HL-60 (cell line): ENCODE measurements at regions not wholly inside any gene's neighbourhood (a gene's known extent, or its start where the extent isn't known, plus 50 kb on each side); places are given as distances from the start of the nearest gene placed in this dataset.

Experiments used
- DNase-seq, 2 experiments: peaks; one replicate each; pipeline ENCODE4 v3.0.0-alpha.2; 2010 to 2020; ENCODE audit warnings: low read depth in 1 of 2, low spot score in 1 of 2
- H3K27ac ChIP-seq: fragments of 250-450 bp; sonication (Bioruptor Pico); replicated peaks from 2 replicates; pipeline ENCODE4 v1.5.1; 2020; ENCODE audit warnings: mild to moderate bottlenecking, moderate library complexity
- H3K27me3 ChIP-seq: fragments of 250-450 bp; sonication (Bioruptor Pico); 2 replicates; pipeline ENCODE4 v1.5.1; 2021; ENCODE audit warnings: mild to moderate bottlenecking, moderate library complexity; ENCODE audit not compliant: insufficient read depth, poor library complexity, severe bottlenecking
- H3K4me3 ChIP-seq: replicated peaks from 2 replicates; pipeline ENCODE4 v1.5.1; 2011; ENCODE audit warnings: mild to moderate bottlenecking, control low read depth, low read length; ENCODE audit not compliant: insufficient read depth
- CTCF ChIP-seq: IDR thresholded peaks from one replicate; pipeline ENCODE4 v1.5.1; 2011; ENCODE audit warnings: low read length, control low read depth, inconsistent platforms; ENCODE audit not compliant: insufficient read depth
- GABPA ChIP-seq: IDR thresholded peaks from 2 replicates; pipeline ENCODE4 v1.6.1; 2012; ENCODE audit warnings: low read depth
- POLR2AphosphoS5 ChIP-seq: IDR thresholded peaks from 2 replicates; pipeline ENCODE4 v1.6.1; 2012; ENCODE audit warnings: low read depth
- REST ChIP-seq: IDR thresholded peaks from 2 replicates; pipeline ENCODE4 v1.6.1; 2012; ENCODE audit warnings: low read depth; ENCODE audit not compliant: insufficient replicate concordance
- SPI1 ChIP-seq: IDR thresholded peaks from 2 replicates; pipeline ENCODE4 v1.6.1; 2012; ENCODE audit warnings: low read depth, mild to moderate bottlenecking, borderline replicate concordance

- Histone ChIP-seq H3K27me3 (no peaks in the 10 kb centered on the region), H3K27ac (no peak overlapping the region), H3K4me3 (no peak overlapping the region)
- TF ChIP-seq POLR2AphosphoS5 (no peak), CTCF (no peak), GABPA (no peak), REST (no peak), SPI1 (no peak)
- DNase-seq, result no peak
Observed at GRCh38 chr20:11235058-11235457, 561.3 kb upstream of the JAG1 start.

GRCh38 chr20:11242320-11242719 is 568.5 kb upstream of the JAG1 start:
- Histone ChIP-seq H3K4me3 (no peak overlapping the region), H3K27ac (no peak overlapping the region), H3K27me3 (no peaks in the 10 kb centered on the region)
- TF ChIP-seq POLR2AphosphoS5 (no peak), CTCF (no peak), REST (no peak), SPI1 (no peak), GABPA (no peak)
- DNase-seq, result no peak

- Histone ChIP-seq H3K27me3 (no peaks in the 10 kb centered on the region), H3K27ac (no peak overlapping the region), H3K4me3 (no peak overlapping the region)
- TF ChIP-seq REST, result no peak
- no peak for TF ChIP-seq GABPA
- TF ChIP-seq POLR2AphosphoS5, result no peak
- no peak for TF ChIP-seq CTCF
- TF ChIP-seq SPI1, result no peak
- DNase-seq, result no peak
Observed at GRCh38 chr20:11245431-11245830, 571.6 kb upstream of the JAG1 start.
